ENCODE measurements at regions not wholly inside any gene's neighbourhood (a gene's known extent, or its start where the extent isn't known, plus 50 kb on each side); places are given as distances from the start of the nearest gene placed in this dataset.

- no peak for TF ChIP-seq FOSL1 (IDR thresholded peaks at IDR 0.05; ENCODE audit: low read depth)
- TF ChIP-seq, protein P1, sequence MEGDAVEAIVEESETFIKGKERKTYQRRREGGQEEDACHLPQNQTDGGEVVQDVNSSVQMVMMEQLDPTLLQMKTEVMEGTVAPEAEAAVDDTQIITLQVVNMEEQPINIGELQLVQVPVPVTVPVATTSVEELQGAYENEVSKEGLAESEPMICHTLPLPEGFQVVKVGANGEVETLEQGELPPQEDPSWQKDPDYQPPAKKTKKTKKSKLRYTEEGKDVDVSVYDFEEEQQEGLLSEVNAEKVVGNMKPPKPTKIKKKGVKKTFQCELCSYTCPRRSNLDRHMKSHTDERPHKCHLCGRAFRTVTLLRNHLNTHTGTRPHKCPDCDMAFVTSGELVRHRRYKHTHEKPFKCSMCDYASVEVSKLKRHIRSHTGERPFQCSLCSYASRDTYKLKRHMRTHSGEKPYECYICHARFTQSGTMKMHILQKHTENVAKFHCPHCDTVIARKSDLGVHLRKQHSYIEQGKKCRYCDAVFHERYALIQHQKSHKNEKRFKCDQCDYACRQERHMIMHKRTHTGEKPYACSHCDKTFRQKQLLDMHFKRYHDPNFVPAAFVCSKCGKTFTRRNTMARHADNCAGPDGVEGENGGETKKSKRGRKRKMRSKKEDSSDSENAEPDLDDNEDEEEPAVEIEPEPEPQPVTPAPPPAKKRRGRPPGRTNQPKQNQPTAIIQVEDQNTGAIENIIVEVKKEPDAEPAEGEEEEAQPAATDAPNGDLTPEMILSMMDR (IDR thresholded peaks at IDR 0.05 in 2 of 3, conservative IDR thresholded peaks at IDR 0.05 in 1 of 3; ENCODE audit: borderline replicate concordance in 1 of 3, insufficient read depth in 1 of 3, low read depth in 2 of 3, low read length in 2 of 3), result no peak
- TF ChIP-seq POLR2AphosphoS5 (IDR thresholded peaks at IDR 0.05; ENCODE audit: low read depth, low read length), result no peak
- TF ChIP-seq POLR2A (IDR thresholded peaks at IDR 0.05; ENCODE audit: borderline replicate concordance, extremely low read depth, insufficient read depth, insufficient read length), result no peak
- TF ChIP-seq ZFX (IDR thresholded peaks at IDR 0.05), result no peak
- TF ChIP-seq SIN3A (IDR thresholded peaks at IDR 0.05; ENCODE audit: low read depth), result no peak
- TF ChIP-seq, protein P2, sequence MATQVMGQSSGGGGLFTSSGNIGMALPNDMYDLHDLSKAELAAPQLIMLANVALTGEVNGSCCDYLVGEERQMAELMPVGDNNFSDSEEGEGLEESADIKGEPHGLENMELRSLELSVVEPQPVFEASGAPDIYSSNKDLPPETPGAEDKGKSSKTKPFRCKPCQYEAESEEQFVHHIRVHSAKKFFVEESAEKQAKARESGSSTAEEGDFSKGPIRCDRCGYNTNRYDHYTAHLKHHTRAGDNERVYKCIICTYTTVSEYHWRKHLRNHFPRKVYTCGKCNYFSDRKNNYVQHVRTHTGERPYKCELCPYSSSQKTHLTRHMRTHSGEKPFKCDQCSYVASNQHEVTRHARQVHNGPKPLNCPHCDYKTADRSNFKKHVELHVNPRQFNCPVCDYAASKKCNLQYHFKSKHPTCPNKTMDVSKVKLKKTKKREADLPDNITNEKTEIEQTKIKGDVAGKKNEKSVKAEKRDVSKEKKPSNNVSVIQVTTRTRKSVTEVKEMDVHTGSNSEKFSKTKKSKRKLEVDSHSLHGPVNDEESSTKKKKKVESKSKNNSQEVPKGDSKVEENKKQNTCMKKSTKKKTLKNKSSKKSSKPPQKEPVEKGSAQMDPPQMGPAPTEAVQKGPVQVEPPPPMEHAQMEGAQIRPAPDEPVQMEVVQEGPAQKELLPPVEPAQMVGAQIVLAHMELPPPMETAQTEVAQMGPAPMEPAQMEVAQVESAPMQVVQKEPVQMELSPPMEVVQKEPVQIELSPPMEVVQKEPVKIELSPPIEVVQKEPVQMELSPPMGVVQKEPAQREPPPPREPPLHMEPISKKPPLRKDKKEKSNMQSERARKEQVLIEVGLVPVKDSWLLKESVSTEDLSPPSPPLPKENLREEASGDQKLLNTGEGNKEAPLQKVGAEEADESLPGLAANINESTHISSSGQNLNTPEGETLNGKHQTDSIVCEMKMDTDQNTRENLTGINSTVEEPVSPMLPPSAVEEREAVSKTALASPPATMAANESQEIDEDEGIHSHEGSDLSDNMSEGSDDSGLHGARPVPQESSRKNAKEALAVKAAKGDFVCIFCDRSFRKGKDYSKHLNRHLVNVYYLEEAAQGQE (IDR thresholded peaks at IDR 0.05; ENCODE audit: low read depth), result no peak
Observed at GRCh38 chr13:34594507-34594906, 347.6 kb upstream of the NBEA start.
